CD8-positive, alpha-beta memory T cell (primary cell): ENCODE measurements at regions not wholly inside any gene's neighbourhood (a gene's known extent, or its start where the extent isn't known, plus 50 kb on each side); places are given as distances from the start of the nearest gene placed in this dataset.

Source experiments
- CTCF ChIA-PET: fragments of 350-600 bp; sonication (Branson Sonifier 250); formaldehyde crosslinking; loops from one replicate; lab custom pipeline; 2021; ENCODE audit warnings: antibody characterized with exemption; lab: Charles Lee
- POLR2A ChIA-PET: fragments of 350-600 bp; sonication (Branson Sonifier 250); formaldehyde crosslinking; loops from one replicate; lab custom pipeline; 2021; ENCODE audit warnings: antibody characterized with exemption; lab: Charles Lee
- DNase-seq, 5 donors: peaks; one replicate each; pipeline versions ENCODE4 v3.0.0 to v3.0.0-alpha.2; 2020 to 2022; ENCODE audit warnings: mixed read lengths in 1 of 5
- H3K27ac ChIP-seq: one replicate; pipeline ENCODE4 v1.7.0; 2013; ENCODE audit warnings: low read depth, mild to moderate bottlenecking, low read length, moderate library complexity
- H3K27me3 ChIP-seq: 2 replicates; pipeline ENCODE4 v1.7.0; 2013; ENCODE audit warnings: low read length, mild to moderate bottlenecking; ENCODE audit not compliant: insufficient read depth, poor library complexity, severe bottlenecking
- H3K36me3 ChIP-seq: 2 replicates; pipeline ENCODE4 v1.7.0; 2013; ENCODE audit warnings: mild to moderate bottlenecking, low read length, moderate library complexity; ENCODE audit not compliant: insufficient read depth
- H3K4me1 ChIP-seq: 2 replicates; pipeline ENCODE4 v1.7.0; 2013; ENCODE audit warnings: mild to moderate bottlenecking, low read length, moderate library complexity; ENCODE audit not compliant: insufficient read depth
- H3K4me3 ChIP-seq: 2 replicates; pipeline ENCODE4 v1.7.0; 2013; ENCODE audit warnings: mild to moderate bottlenecking, low read length
- H3K9me3 ChIP-seq: 2 replicates; pipeline ENCODE4 v1.7.0; 2013; ENCODE audit warnings: mild to moderate bottlenecking, low read length
- H3K27ac Mint-ChIP-seq, 8 donors: one replicate each; pipeline ENCODE4 v1.8.0; 2020 to 2021; ENCODE audit warnings: mixed read lengths in 8 of 8, mild to moderate bottlenecking in 6 of 8, inconsistent platforms in 3 of 8, moderate library complexity in 3 of 8
- H3K27me3 Mint-ChIP-seq, 2 donors: one replicate each; pipeline ENCODE4 v1.8.0; 2020 to 2021; ENCODE audit warnings: mixed read lengths in 2 of 2, mild to moderate bottlenecking in 1 of 2, moderate library complexity in 1 of 2
- H3K36me3 Mint-ChIP-seq, 3 donors: one replicate each; pipeline ENCODE4 v1.8.0; 2020 to 2021; ENCODE audit warnings: mixed read lengths in 3 of 3, inconsistent platforms in 1 of 3, mild to moderate bottlenecking in 1 of 3
- H3K4me1 Mint-ChIP-seq, 3 donors: one replicate each; pipeline ENCODE4 v1.8.0; 2020 to 2021; ENCODE audit warnings: mixed read lengths in 3 of 3, inconsistent platforms in 1 of 3, mild to moderate bottlenecking in 1 of 3
- H3K4me3 Mint-ChIP-seq, 7 donors: one replicate each; pipeline ENCODE4 v1.8.0; 2020 to 2021; ENCODE audit warnings: mixed read lengths in 7 of 7, mild to moderate bottlenecking in 6 of 7, moderate library complexity in 4 of 7, inconsistent platforms in 2 of 7
- H3K9me3 Mint-ChIP-seq, 5 donors: one replicate each; pipeline ENCODE4 v1.8.0; 2020 to 2022; ENCODE audit warnings: mixed read lengths in 5 of 5, mild to moderate bottlenecking in 3 of 5, moderate library complexity in 2 of 5, inconsistent platforms in 1 of 5

- Mint-ChIP-seq H3K27me3 (peaks cover 0 to 3% of the 10 kb centered on the region in 2 donors), H3K36me3 (no peaks in the 10 kb centered on the region), H3K27ac (no peak overlapping the region), H3K9me3 (no peaks in the 10 kb centered on the region), H3K4me3 (no peak overlapping the region), H3K4me1 (no peaks in the 10 kb centered on the region)
- Histone ChIP-seq H3K4me1 (no peaks in the 10 kb centered on the region), H3K9me3 (no peaks in the 10 kb centered on the region), H3K27me3 (no peaks in the 10 kb centered on the region), H3K27ac (no peak overlapping the region), H3K4me3 (no peak overlapping the region), H3K36me3 (no peaks in the 10 kb centered on the region)
- ChIA-PET CTCF (no interaction called here), POLR2A (no interaction called here)
- DNase-seq = no peak
These were observed 396.9 kb downstream of the ENC1 start for GRCh38 chr5:74243634-74244033.

- POLR2A ChIA-PET = no interaction called here
- no peak overlapping the region for H3K4me3 ChIP-seq
These were observed 398.0 kb downstream of the ENC1 start for GRCh38 chr5:74242516-74242915.

GRCh38 chr5:74241751-74242140 is 398.8 kb downstream of the ENC1 start:
- POLR2A ChIA-PET = no interaction called here

More at GRCh38 chr5:74242516-74242915, 398.0 kb downstream of the ENC1 start:
- Histone ChIP-seq H3K36me3 (no peaks in the 10 kb centered on the region), H3K9me3 (no peaks in the 10 kb centered on the region), H3K4me1 (no peaks in the 10 kb centered on the region), H3K27me3 (no peaks in the 10 kb centered on the region), H3K27ac (no peak overlapping the region)
- no peaks in the 10 kb centered on the region for H3K36me3 Mint-ChIP-seq
- H3K27ac Mint-ChIP-seq = no peak overlapping the region
- no peak for DNase-seq
- CTCF ChIA-PET = no interaction called here
- H3K4me3 Mint-ChIP-seq = no peak overlapping the region
- H3K9me3 Mint-ChIP-seq = no peaks in the 10 kb centered on the region
- no peaks in the 10 kb centered on the region for H3K4me1 Mint-ChIP-seq
- peaks cover 3 to 5% of the 10 kb centered on the region in 2 donors for H3K27me3 Mint-ChIP-seq

GRCh38 chr5:74240783-74241750 is 399.5 kb downstream of the ENC1 start:
- POLR2A ChIA-PET = no interaction called here
- CTCF ChIA-PET = no interaction called here
- Mint-ChIP-seq H3K9me3 (no peaks in the 10 kb centered on the region), H3K36me3 (no peaks in the 10 kb centered on the region), H3K27ac (no peak overlapping the region), H3K27me3 (peaks cover 3 to 5% of the 10 kb centered on the region in 2 donors), H3K4me3 (no peak overlapping the region), H3K4me1 (no peaks in the 10 kb centered on the region)
- Histone ChIP-seq H3K4me3 (no peak overlapping the region), H3K27ac (no peak overlapping the region), H3K4me1 (no peaks in the 10 kb centered on the region), H3K36me3 (no peaks in the 10 kb centered on the region), H3K9me3 (no peaks in the 10 kb centered on the region), H3K27me3 (no peaks in the 10 kb centered on the region)
- no peak for DNase-seq

More at GRCh38 chr5:74241751-74242140, 398.8 kb downstream of the ENC1 start:
- H3K27me3 Mint-ChIP-seq = peaks cover 3 to 5% of the 10 kb centered on the region in 2 donors
- H3K4me3 Mint-ChIP-seq = no peak overlapping the region
- Histone ChIP-seq H3K9me3 (no peaks in the 10 kb centered on the region), H3K27ac (no peak overlapping the region), H3K4me3 (no peak overlapping the region), H3K4me1 (no peaks in the 10 kb centered on the region), H3K36me3 (no peaks in the 10 kb centered on the region), H3K27me3 (no peaks in the 10 kb centered on the region)
- CTCF ChIA-PET = no interaction called here
- H3K27ac Mint-ChIP-seq = no peak overlapping the region
- no peaks in the 10 kb centered on the region for H3K4me1 Mint-ChIP-seq
- no peak for DNase-seq
- H3K36me3 Mint-ChIP-seq = no peaks in the 10 kb centered on the region
- no peaks in the 10 kb centered on the region for H3K9me3 Mint-ChIP-seq

GRCh38 chr5:74239261-74239660 is 401.3 kb downstream of the ENC1 start:
- H3K27ac ChIP-seq = no peak overlapping the region
- H3K27ac Mint-ChIP-seq = no peak overlapping the region
- no peaks in the 10 kb centered on the region for H3K9me3 ChIP-seq
- no peak for DNase-seq
- no peaks in the 10 kb centered on the region for H3K36me3 Mint-ChIP-seq
- no peaks in the 10 kb centered on the region for H3K9me3 Mint-ChIP-seq
- H3K27me3 Mint-ChIP-seq = peaks cover 3 to 5% of the 10 kb centered on the region in 2 donors
- no peak overlapping the region for H3K4me3 Mint-ChIP-seq
- H3K4me3 ChIP-seq = no peak overlapping the region
- H3K4me1 Mint-ChIP-seq = no peaks in the 10 kb centered on the region
- CTCF ChIA-PET = no interaction called here
- no peaks in the 10 kb centered on the region for H3K27me3 ChIP-seq
- POLR2A ChIA-PET = no interaction called here
- H3K36me3 ChIP-seq = no peaks in the 10 kb centered on the region
- no peaks in the 10 kb centered on the region for H3K4me1 ChIP-seq

GRCh38 chr5:74237571-74238145 is 402.9 kb downstream of the ENC1 start:
- no peaks in the 10 kb centered on the region for H3K9me3 Mint-ChIP-seq
- no peaks in the 10 kb centered on the region for H3K9me3 ChIP-seq
- no peak overlapping the region for H3K27ac Mint-ChIP-seq
- H3K27me3 Mint-ChIP-seq = peaks cover 3 to 8% of the 10 kb centered on the region in 2 donors
- no peaks in the 10 kb centered on the region for H3K4me1 ChIP-seq
- CTCF ChIA-PET = no interaction called here
- H3K27ac ChIP-seq = no peak overlapping the region
- H3K4me1 Mint-ChIP-seq = no peaks in the 10 kb centered on the region
- H3K36me3 ChIP-seq = no peaks in the 10 kb centered on the region
- no peaks in the 10 kb centered on the region for H3K27me3 ChIP-seq
- no peak overlapping the region for H3K4me3 ChIP-seq
- POLR2A ChIA-PET = no interaction called here
- H3K4me3 Mint-ChIP-seq = no peak overlapping the region
- H3K36me3 Mint-ChIP-seq = no peaks in the 10 kb centered on the region
- DNase-seq = no peak

GRCh38 chr5:74235552-74235951 is 405.0 kb downstream of the ENC1 start:
- H3K9me3 Mint-ChIP-seq = no peaks in the 10 kb centered on the region
- Histone ChIP-seq H3K4me3 (no peak overlapping the region), H3K4me1 (no peaks in the 10 kb centered on the region), H3K36me3 (no peaks in the 10 kb centered on the region), H3K27ac (no peak overlapping the region), H3K27me3 (no peaks in the 10 kb centered on the region), H3K9me3 (no peaks in the 10 kb centered on the region)
- peaks cover 4 to 19% of the 10 kb centered on the region in 2 donors for H3K27me3 Mint-ChIP-seq
- H3K4me3 Mint-ChIP-seq = no peak overlapping the region
- ChIA-PET CTCF (no interaction called here), POLR2A (no interaction called here)
- no peak for DNase-seq
- H3K36me3 Mint-ChIP-seq = no peaks in the 10 kb centered on the region
- no peak overlapping the region for H3K27ac Mint-ChIP-seq
- no peaks in the 10 kb centered on the region for H3K4me1 Mint-ChIP-seq

GRCh38 chr5:74233571-74233970 is 407.0 kb downstream of the ENC1 start:
- ChIA-PET CTCF (no interaction called here), POLR2A (no interaction called here)
- no peaks in the 10 kb centered on the region for H3K4me1 ChIP-seq
- DNase-seq = no peak
- H3K27me3 ChIP-seq = no peaks in the 10 kb centered on the region
- Mint-ChIP-seq H3K36me3 (no peaks in the 10 kb centered on the region), H3K4me1 (no peaks in the 10 kb centered on the region), H3K4me3 (no peak overlapping the region), H3K27ac (no peak overlapping the region), H3K27me3 (peaks cover 3 to 20% of the 10 kb centered on the region in 2 donors), H3K9me3 (no peaks in the 10 kb centered on the region)
- no peaks in the 10 kb centered on the region for H3K9me3 ChIP-seq
- no peak overlapping the region for H3K4me3 ChIP-seq
- H3K27ac ChIP-seq = no peak overlapping the region
- no peaks in the 10 kb centered on the region for H3K36me3 ChIP-seq
